ENCODE measurements at regions not wholly inside any gene's neighbourhood (a gene's known extent, or its start where the extent isn't known, plus 50 kb on each side); places are given as distances from the start of the nearest gene placed in this dataset.

DNA sequence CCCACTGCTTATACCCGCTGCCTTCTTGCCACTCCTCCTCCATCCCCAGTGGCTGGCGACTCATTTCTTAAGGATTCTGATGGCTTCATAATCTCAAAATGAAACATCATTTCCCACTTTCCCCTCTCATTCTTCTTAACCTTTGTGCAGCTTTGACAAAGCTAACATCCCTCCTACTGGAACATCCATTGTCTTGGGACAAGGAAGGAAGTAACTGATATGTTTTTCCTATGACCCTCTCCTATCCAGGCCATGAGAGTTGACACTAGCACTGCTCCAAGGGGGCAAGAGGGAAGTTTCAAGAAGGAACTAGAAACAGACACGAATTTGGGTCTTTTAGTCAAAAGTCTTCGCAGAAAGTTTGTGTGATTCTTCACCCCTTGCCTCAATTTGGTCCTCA is 71.7 kb upstream of the SNX2 start:
- H3K18ac ChIP-seq (ENCODE audit: low read depth in 1 of 2, low read length in 2 of 2), result no peak overlapping the region
- no peaks in the 10 kb centered on the region for H3K27me3 ChIP-seq (ENCODE audit: control insufficient read depth in 1 of 2, insufficient read depth in 1 of 2, low read length in 2 of 2)
- 87% methylated on average over 4 of the region's 4 CpGs for WGBS
- no peaks in the 10 kb centered on the region for H3K36me3 ChIP-seq (ENCODE audit: control insufficient read depth in 1 of 2, insufficient read depth in 2 of 2, low read depth in 1 of 2, low read length in 2 of 2)
- no peak overlapping the region for H2BK15ac ChIP-seq (ENCODE audit: low read depth, poor library complexity, severe bottlenecking)
- H2BK120ac ChIP-seq (ENCODE audit: low read depth, low read length), result no peak overlapping the region
- H2BK5ac ChIP-seq (ENCODE audit: low read depth, low read length, poor library complexity, severe bottlenecking), result no peak overlapping the region
- H2BK12ac ChIP-seq (ENCODE audit: low read length in 2 of 2), result no peak overlapping the region
- H3K27ac ChIP-seq (ENCODE audit: low read length, poor library complexity, severe bottlenecking), result no peak overlapping the region
- H3K4me2 ChIP-seq (ENCODE audit: low read length, poor library complexity, severe bottlenecking), result no peak overlapping the region
- H3K9ac ChIP-seq (ENCODE audit: low read length), result no peak overlapping the region
- H4K91ac ChIP-seq (ENCODE audit: low read length), result no peak overlapping the region
- H3K4me3 ChIP-seq (ENCODE audit: insufficient read depth in 1 of 2, low read depth in 1 of 2, low read length in 2 of 2), result no peak overlapping the region
- H4K8ac ChIP-seq (ENCODE audit: low read length), result no peak overlapping the region
- no peak for DNase-seq
- H3K14ac ChIP-seq (ENCODE audit: low read length in 2 of 2), result no peak overlapping the region
- no peak overlapping the region for H3K23ac ChIP-seq (ENCODE audit: low read length in 2 of 2)
- H2AFZ ChIP-seq (ENCODE audit: low read depth, low read length), result no peak overlapping the region
- H3K79me1 ChIP-seq (replicated peaks; ENCODE audit: low read length, poor library complexity, severe bottlenecking), result no peaks in the 10 kb centered on the region
- no peaks in the 10 kb centered on the region for H3K4me1 ChIP-seq (ENCODE audit: control insufficient read depth, insufficient read depth, low read depth, low read length)
- no peak overlapping the region for H3K4ac ChIP-seq (ENCODE audit: low read depth in 1 of 2, low read length in 2 of 2)
- no peaks in the 10 kb centered on the region for H3K9me3 ChIP-seq (ENCODE audit: control insufficient read depth, low read length)
- no peak overlapping the region for H2AK5ac ChIP-seq (ENCODE audit: low read length, severe bottlenecking)

DNA sequence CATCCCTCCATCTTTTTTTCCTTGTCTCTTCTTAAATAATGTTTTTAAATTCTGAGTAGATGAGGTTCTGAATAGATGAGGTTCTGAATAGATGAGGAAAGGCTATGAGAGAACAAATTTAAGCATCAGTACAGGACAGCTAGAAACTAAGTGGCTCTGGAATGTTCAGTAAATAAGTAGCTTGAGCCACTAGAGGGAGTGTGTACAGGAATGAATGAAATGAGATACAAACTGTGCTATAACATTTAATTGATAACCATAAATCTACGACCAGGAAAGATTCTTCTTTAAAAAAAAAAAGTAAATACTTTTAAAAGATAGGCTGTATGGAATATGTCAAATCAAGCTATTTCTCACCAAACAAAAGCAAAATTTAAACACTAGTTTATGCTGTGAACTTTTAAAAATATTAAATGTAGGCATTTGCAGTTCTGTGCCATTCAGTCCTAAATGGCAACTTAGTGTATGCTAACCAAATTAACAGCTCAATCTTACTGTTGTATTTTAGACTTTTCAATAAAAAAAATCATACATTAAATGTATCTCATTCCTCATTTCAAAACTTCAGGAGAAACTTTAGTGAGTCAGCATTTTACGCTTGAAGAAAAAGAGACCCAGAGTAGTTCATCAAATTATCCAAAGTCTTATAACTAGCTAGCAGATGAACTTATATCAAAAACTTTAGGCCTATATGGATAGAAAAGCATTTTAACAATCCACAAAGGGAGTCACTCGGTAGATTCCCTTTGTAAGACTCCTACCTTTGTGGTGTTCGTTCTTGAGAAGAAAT is 70.4 kb upstream of the SNX2 start:
- Histone ChIP-seq H3K4me1 (ENCODE audit: control insufficient read depth, insufficient read depth, low read depth, low read length) (no peaks in the 10 kb centered on the region), H2BK12ac (ENCODE audit: low read length in 2 of 2) (no peak overlapping the region), H3K27me3 (ENCODE audit: control insufficient read depth in 1 of 2, insufficient read depth in 1 of 2, low read length in 2 of 2) (no peaks in the 10 kb centered on the region), H4K8ac (ENCODE audit: low read length) (no peak overlapping the region), H2BK15ac (ENCODE audit: low read depth, poor library complexity, severe bottlenecking) (no peak overlapping the region), H3K36me3 (ENCODE audit: control insufficient read depth in 1 of 2, insufficient read depth in 2 of 2, low read depth in 1 of 2, low read length in 2 of 2) (no peaks in the 10 kb centered on the region), H2BK5ac (ENCODE audit: low read depth, low read length, poor library complexity, severe bottlenecking) (no peak overlapping the region), H3K4me3 (ENCODE audit: insufficient read depth in 1 of 2, low read depth in 1 of 2, low read length in 2 of 2) (no peak overlapping the region), H3K4me2 (ENCODE audit: low read length, poor library complexity, severe bottlenecking) (no peak overlapping the region), H3K79me1 (replicated peaks; ENCODE audit: low read length, poor library complexity, severe bottlenecking) (no peaks in the 10 kb centered on the region), H3K14ac (ENCODE audit: low read length in 2 of 2) (no peak overlapping the region), H3K9me3 (ENCODE audit: control insufficient read depth, low read length) (no peaks in the 10 kb centered on the region), H2BK120ac (ENCODE audit: low read depth, low read length) (no peak overlapping the region), H4K91ac (ENCODE audit: low read length) (no peak overlapping the region), H3K9ac (ENCODE audit: low read length) (no peak overlapping the region), H3K4ac (ENCODE audit: low read depth in 1 of 2, low read length in 2 of 2) (no peak overlapping the region), H2AFZ (ENCODE audit: low read depth, low read length) (no peak overlapping the region), H3K18ac (ENCODE audit: low read depth in 1 of 2, low read length in 2 of 2) (no peak overlapping the region), H2AK5ac (ENCODE audit: low read length, severe bottlenecking) (no peak overlapping the region), H3K27ac (ENCODE audit: low read length, poor library complexity, severe bottlenecking) (no peak overlapping the region), H3K23ac (ENCODE audit: low read length in 2 of 2) (no peak overlapping the region)
- 100% methylated on average over 3 of the region's 4 CpGs for WGBS
- peak; percentile 53 for DNase-seq

DNA sequence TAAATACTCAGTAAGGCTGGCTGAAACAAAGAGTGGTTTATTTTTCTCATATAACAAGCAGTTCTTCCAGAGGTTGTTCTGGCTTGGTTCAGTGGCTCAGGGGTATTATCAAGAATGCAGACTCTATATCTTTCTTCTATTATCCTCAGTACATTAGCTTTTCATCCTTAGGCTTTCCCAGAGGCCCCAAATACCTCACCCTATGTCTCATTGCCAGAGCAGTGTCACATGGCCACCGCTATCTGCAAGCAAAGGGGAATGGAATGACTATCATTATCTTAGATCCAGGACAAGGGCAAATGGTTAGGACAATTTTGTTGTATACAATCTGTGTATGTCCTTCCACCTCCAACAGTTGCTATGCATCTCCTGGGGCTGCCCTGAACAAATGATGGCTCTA is 69.0 kb upstream of the SNX2 start:
- Histone ChIP-seq H3K4me3 (ENCODE audit: insufficient read depth in 1 of 2, low read depth in 1 of 2, low read length in 2 of 2) (no peak overlapping the region), H3K79me1 (replicated peaks; ENCODE audit: low read length, poor library complexity, severe bottlenecking) (no peaks in the 10 kb centered on the region)
- WGBS, result 100% methylated on average over 1 of the region's 1 CpG

DNA sequence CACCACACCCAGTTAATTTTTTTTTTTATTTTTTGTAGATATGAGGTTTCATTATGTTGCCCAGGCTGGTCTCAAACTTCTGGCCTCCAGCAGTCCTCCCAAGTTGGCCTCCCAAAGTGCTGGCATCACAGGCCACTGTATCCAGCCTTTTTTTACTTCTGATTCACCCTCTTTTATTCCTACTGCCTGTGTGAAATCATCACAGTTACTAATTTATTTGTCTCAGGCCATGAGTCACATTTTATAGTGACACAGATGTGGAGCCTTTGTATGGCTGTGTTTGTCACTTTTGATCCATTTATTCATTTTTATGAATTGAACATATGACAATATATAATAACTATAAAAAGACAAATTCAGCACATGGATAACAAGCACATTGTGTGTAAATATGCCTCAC is 67.1 kb upstream of the SNX2 start:
- no peak overlapping the region for H3K9ac ChIP-seq (ENCODE audit: low read length)
- no peak overlapping the region for H2BK120ac ChIP-seq (ENCODE audit: low read depth, low read length)
- H3K14ac ChIP-seq (ENCODE audit: low read length in 2 of 2), result no peak overlapping the region
- no peak overlapping the region for H2BK15ac ChIP-seq (ENCODE audit: low read depth, poor library complexity, severe bottlenecking)
- H4K91ac ChIP-seq (ENCODE audit: low read length), result no peak overlapping the region
- no peak overlapping the region for H2AFZ ChIP-seq (ENCODE audit: low read depth, low read length)
- H3K36me3 ChIP-seq (ENCODE audit: control insufficient read depth in 1 of 2, insufficient read depth in 2 of 2, low read depth in 1 of 2, low read length in 2 of 2), result no peaks in the 10 kb centered on the region
- H3K4me2 ChIP-seq (ENCODE audit: low read length, poor library complexity, severe bottlenecking), result no peak overlapping the region
- H3K9me3 ChIP-seq (ENCODE audit: control insufficient read depth, low read length), result no peaks in the 10 kb centered on the region
- no peak overlapping the region for H2AK5ac ChIP-seq (ENCODE audit: low read length, severe bottlenecking)
- no peak overlapping the region for H3K4me3 ChIP-seq (ENCODE audit: insufficient read depth in 1 of 2, low read depth in 1 of 2, low read length in 2 of 2)
- no peak overlapping the region for H3K23ac ChIP-seq (ENCODE audit: low read length in 2 of 2)
- no peak overlapping the region for H2BK12ac ChIP-seq (ENCODE audit: low read length in 2 of 2)
- H3K79me1 ChIP-seq (replicated peaks; ENCODE audit: low read length, poor library complexity, severe bottlenecking), result no peaks in the 10 kb centered on the region
- H3K4me1 ChIP-seq (ENCODE audit: control insufficient read depth, insufficient read depth, low read depth, low read length), result no peaks in the 10 kb centered on the region
- no peak overlapping the region for H3K27ac ChIP-seq (ENCODE audit: low read length, poor library complexity, severe bottlenecking)
- no peak for DNase-seq
- no peak overlapping the region for H4K8ac ChIP-seq (ENCODE audit: low read length)
- H3K27me3 ChIP-seq (ENCODE audit: control insufficient read depth in 1 of 2, insufficient read depth in 1 of 2, low read length in 2 of 2), result no peaks in the 10 kb centered on the region
- H3K18ac ChIP-seq (ENCODE audit: low read depth in 1 of 2, low read length in 2 of 2), result no peak overlapping the region
- no peak overlapping the region for H2BK5ac ChIP-seq (ENCODE audit: low read depth, low read length, poor library complexity, severe bottlenecking)
- no peak overlapping the region for H3K4ac ChIP-seq (ENCODE audit: low read depth in 1 of 2, low read length in 2 of 2)

More for the DNA sequence above, 69.0 kb upstream of the SNX2 start:
- Histone ChIP-seq H3K4me1 (ENCODE audit: control insufficient read depth, insufficient read depth, low read depth, low read length) (no peaks in the 10 kb centered on the region), H3K27ac (ENCODE audit: low read length, poor library complexity, severe bottlenecking) (no peak overlapping the region), H3K4ac (ENCODE audit: low read depth in 1 of 2, low read length in 2 of 2) (no peak overlapping the region), H3K4me2 (ENCODE audit: low read length, poor library complexity, severe bottlenecking) (no peak overlapping the region), H2BK120ac (ENCODE audit: low read depth, low read length) (no peak overlapping the region), H3K9me3 (ENCODE audit: control insufficient read depth, low read length) (no peaks in the 10 kb centered on the region), H2AFZ (ENCODE audit: low read depth, low read length) (no peak overlapping the region), H2BK12ac (ENCODE audit: low read length in 2 of 2) (no peak overlapping the region), H3K27me3 (ENCODE audit: control insufficient read depth in 1 of 2, insufficient read depth in 1 of 2, low read length in 2 of 2) (no peaks in the 10 kb centered on the region), H2BK15ac (ENCODE audit: low read depth, poor library complexity, severe bottlenecking) (no peak overlapping the region), H4K8ac (ENCODE audit: low read length) (no peak overlapping the region), H3K9ac (ENCODE audit: low read length) (no peak overlapping the region), H3K23ac (ENCODE audit: low read length in 2 of 2) (no peak overlapping the region), H2BK5ac (ENCODE audit: low read depth, low read length, poor library complexity, severe bottlenecking) (no peak overlapping the region), H3K18ac (ENCODE audit: low read depth in 1 of 2, low read length in 2 of 2) (no peak overlapping the region), H4K91ac (ENCODE audit: low read length) (no peak overlapping the region), H2AK5ac (ENCODE audit: low read length, severe bottlenecking) (no peak overlapping the region), H3K36me3 (ENCODE audit: control insufficient read depth in 1 of 2, insufficient read depth in 2 of 2, low read depth in 1 of 2, low read length in 2 of 2) (no peaks in the 10 kb centered on the region), H3K14ac (ENCODE audit: low read length in 2 of 2) (no peak overlapping the region)
- DNase-seq, result no peak

Data from mesenchymal stem cell (in vitro differentiated cells and primary cell).